Stimulated activated CD4-positive, alpha-beta T cell treated with anti-CD3 and anti-CD28 coated beads, Interleukin-1b, Interleukin-23, amount 100 ng/mL, for 24 hours (primary cell): ENCODE measurements at regions not wholly inside any gene's neighbourhood (a gene's known extent, or its start where the extent isn't known, plus 50 kb on each side); places are given as distances from the start of the nearest gene placed in this dataset.
"Not testable (repeated sequence)": the region's sequence is repeated elsewhere in the genome, so short reads cannot be mapped to it uniquely, and the experiment has no call there.

ENCODE experiments used
- DNase-seq, 4 experiments: peaks; one replicate each; pipeline ENCODE4 v3.0.0-alpha.2; 2020; ENCODE audit warnings: low read depth in 4 of 4, low spot score in 1 of 4

DNA sequence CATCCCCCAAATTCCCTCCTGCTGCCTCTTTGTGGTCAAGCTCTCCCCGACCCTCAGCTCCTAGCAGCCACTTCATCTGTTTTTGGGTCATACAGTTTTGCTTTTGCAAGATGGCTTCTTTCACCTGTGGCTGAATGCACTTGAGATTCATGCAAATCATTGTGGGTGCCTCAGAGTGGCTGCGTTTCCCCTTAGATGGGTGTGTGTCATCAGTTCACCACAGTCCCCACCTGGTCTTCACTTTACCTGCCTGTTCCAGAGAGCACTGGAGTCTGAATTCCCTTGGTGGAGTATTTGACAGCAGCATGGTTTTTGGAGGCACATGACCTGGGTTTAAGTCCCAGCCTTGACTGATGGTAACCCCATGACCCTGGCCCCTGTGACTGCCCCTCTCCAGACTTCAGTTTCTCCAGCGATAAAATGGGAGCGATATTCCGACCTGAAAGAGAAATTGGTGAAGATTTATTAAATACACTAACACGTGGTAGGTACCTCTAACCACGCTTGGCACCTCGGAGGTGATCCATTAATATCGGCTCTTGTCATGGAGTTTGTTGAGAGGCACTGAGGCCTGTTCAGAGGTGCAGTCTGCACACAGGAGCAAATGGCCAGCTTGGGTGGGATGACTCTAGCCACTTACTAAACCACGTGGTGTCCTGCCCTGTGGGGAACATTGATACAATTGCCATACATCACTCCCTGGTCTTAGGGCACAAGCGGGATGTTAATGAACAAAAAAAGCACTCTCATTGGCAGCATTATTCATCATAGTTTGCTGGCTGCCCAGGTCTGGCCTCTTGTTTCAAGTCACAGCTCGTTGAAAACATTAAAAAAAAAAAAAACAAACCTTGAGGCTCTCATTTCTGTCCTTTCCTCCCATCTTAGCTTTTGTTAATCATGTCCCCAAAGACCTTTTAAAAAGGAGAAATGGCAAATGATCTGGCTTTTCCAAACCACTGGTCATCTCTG, 167.2 kb upstream of the KCNG1 start:
- DNase-seq: no peak

DNA sequence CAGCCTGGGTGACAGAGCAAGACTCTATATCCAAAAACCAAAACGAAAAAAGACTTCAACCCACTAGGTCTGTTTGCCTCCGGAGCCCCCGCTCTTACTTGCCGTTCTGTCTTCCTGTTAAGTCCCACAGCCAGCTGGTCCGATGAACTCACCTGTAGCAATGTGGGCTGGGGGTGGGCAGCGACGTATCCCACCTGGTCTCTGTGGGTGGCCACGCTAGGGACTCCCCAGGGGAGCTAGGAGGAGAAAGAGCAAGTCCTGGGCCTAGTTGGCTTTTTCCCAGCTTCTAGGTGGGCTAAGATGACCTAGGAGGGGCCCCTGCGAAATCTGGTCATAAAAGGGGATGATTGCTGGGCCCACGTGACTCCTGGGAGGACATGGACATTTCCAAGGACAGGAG, 166.0 kb upstream of the KCNG1 start:
- DNase-seq: no peak

DNA sequence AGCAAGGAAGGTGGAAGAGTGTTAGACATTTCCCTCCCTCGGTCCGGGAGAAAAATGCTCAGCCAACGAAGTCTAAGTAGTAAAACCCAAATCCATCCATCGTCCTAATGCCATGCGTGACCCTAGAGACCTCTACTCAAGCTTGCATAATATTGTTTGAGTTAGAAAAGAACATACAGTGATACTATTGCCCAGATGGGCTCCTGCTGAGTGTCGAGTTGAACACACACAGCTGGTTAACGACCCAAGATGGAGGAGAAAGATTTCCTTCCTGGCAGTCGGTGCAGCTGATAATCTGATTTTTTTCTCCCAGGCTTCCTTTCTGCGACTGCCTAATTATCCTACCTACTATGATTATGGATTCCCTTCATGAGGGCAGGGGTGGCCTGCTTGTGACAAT, 164.4 kb upstream of the KCNG1 start:
- DNase-seq: no peak

GRCh38 chr20:51185861-51186260, 163.0 kb upstream of the KCNG1 start:
- DNase-seq: no peak

DNA sequence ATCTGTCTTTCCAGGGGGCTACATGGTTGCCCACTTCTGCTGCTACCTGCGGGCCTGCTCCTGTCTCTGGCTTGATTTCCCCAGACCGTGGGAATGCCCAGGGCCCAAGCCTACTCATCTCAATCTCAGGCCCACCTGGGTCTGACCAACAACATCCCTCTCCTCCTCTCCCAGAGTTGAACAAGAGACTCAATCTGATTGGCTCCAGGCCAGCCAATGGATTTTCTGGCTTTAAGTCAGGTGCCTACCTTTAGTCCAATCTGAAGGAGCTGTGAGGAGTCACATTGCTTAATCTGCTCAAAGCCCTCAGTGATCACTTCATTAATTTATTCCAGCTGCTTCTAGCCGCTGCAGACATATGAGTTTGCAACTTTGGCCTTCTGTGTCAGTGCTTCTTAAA, 162.4 kb upstream of the KCNG1 start:
- DNase-seq: no peak

DNA sequence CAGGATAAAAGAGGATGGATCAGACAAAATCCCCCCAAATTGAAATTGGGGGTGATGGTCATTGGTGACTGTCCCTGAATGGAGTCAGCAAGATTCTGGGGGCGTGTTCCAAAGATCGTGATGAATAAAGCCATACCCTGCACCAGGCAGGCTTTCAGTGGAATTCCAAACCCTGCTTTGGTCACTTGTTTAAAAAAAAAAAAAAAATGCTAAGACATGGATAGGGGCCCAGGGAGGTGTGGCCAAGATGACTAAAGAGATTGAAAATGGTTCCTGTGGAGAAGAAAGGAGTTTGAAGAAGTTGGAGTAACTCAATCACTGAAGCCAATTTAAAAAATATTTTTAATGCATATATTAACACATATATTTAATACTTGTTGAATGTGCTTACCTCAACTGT, 161.4 kb upstream of the KCNG1 start:
- no peak for DNase-seq

DNA sequence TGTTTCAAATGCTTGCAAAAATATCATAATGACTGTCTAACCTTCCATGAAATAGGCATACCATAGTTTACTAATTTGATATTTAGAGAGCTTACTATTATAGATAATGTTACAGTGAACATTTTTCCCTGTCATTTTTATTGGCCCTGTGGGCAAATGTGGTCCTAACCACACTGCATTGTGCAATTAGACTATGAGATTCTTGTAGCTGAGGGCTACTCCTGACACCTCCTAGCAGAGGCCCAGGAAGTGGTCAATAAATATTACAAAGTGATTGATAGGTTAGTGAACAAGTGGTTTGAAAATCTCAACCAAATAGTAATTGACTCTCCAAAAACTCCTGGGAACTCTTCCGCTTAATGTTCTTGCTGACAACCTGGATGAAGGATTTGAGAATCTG, 160.5 kb upstream of the KCNG1 start:
- no peak for DNase-seq

GRCh38 chr20:51182571-51182970, 159.7 kb upstream of the KCNG1 start:
- DNase-seq: no peak

DNA sequence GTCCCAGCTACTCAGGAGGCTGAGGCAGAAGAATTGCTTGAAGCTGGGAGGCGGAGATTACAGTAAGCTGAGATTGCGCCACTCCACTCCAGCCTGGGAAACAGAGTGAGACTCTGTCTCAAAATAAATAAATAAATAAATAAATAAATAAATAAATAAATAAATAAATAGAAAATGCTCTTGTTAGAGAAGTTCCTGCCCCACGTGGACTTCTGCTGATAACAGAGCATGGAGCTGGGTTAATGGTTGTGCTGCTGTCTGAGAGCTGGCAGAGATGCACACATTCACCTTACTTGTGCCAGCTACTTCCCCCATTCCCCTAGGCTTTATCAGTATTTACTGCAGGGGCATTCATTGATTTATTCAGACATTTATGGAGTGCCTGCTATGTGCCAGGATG, 155.2 kb upstream of the KCNG1 start:
- no peak for DNase-seq

GRCh38 chr20:51176876-51177275, 154.0 kb upstream of the KCNG1 start:
- DNase-seq: no peak

DNA sequence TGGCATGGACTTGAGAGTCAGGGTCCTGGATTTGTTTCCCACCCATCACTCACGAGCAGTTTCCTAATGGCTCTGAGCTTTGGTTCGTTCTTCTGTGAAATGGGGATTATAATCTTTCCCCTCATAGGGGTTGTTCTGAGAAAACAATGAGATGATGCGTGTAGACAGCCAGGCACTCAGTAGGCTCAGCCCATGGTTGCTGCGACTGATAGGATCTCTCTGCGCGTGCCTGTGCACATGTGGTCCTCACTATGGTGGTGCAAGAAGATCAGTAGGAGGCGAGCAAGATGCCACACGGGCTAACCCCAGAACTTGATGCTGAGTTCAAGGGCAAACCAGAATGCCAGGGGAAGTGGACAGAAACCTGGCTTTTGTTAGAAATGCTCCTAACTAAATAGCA, 153.5 kb upstream of the KCNG1 start:
- DNase-seq: no peak

GRCh38 chr20:51175724-51176123, 152.8 kb upstream of the KCNG1 start:
- DNase-seq: no peak

GRCh38 chr20:51175156-51175555, 152.2 kb upstream of the KCNG1 start:
- DNase-seq: no peak

- DNase-seq: no peak
These were observed 151.6 kb upstream of the KCNG1 start for GRCh38 chr20:51174536-51174935.

DNA sequence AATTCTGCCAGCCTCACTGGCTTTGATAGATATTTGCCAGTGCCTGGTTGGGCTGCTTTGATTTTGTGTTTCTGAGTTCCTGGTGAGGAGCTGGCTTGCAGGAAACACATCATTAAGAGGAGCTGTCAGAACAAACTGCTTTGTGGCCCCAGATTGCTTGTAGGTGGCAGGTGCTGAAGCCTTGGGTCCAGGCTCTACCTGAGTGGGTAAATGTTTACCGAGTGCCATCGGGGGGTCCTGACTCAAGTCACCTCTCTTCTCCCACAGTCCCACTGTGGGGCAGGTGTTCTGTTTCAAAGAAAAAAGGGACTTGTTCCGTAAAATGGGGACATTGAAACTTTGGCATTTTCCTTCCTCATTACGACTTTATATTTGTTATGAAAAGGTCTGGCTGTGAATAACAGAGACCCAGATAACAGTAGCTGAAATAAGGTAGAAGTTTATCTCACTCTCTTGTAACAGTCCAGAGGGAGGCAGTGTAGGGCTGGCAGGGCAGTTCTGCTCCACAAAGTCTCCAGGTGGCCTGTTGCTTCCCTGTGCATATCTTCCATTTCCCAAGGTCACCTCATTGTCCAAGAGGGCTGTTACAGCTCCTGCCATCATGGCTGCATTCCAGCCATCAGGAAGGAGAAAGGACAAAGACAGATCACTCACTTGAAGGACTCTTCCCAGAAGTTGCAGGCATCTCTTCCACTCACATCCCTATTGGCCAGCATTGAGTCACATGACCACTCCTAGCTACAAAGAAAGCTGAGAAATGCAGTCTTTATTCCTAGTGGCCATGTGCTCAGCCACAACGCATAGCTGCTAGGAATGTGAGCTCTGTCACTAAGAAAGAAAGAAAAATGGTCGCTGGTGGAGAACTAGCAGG, 149.9 kb upstream of the KCNG1 start:
- DNase-seq: no peak

DNA sequence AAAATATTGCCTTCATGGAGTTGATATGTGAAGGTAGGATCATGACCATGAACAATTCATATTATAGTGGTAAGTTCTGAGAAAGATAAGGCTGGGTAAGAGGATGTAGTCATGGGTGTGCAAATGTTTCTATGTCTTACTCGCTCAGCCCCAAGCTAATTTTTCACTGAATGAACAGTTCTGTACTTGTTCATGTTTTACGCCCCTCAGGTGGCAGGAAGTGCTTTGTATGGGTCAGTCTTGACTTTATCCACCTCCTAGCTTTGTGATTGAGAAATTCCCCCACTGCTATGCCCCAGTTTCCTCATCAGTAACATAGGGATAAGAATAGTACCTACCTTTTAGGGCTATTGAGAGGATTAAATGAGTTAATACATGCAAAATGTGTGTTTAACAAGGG, 148.2 kb upstream of the KCNG1 start:
- no peak for DNase-seq

DNA sequence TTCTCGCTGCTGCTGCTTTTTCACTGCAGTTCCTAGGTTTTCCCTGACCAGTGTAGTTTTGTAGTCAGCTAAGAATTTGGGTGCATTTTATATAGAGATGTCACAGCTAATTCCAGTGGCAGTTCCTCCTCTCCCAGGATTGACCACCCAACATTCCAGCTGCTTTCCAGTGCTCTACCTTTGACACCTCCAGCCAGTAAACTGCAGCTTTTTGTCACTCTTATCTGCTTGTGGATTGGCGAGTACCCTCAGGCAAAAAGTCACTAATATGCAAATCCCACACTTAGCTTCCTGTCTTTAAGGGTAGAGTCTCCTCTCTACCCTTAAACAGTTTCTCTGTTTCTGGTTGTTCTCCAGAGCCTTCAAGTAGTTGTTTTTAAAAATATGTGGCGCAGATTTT, 146.9 kb upstream of the KCNG1 start:
- no peak for DNase-seq

DNA sequence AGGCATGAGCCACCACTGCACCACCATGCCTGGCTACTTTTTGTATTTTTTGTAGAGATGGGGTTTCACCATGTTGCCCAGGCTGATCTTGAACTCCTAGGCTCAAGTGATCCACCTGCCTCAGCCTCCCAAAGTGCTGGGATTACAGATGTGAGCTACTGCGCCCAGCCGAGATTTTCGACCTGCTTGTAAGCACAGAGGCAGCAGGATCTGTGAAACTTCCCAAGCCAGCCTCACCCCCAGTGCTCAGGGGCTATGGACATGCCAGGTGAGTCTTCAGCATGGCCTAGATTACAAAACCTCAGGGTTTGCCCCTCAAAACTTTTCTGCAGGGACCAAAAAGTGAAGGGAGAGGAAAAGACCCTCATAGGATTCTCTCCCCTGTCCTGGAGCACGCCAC, 145.0 kb upstream of the KCNG1 start:
- DNase-seq: not testable (repeated sequence)

GRCh38 chr20:51166489-51166888, 143.6 kb upstream of the KCNG1 start:
- DNase-seq: no peak

DNA sequence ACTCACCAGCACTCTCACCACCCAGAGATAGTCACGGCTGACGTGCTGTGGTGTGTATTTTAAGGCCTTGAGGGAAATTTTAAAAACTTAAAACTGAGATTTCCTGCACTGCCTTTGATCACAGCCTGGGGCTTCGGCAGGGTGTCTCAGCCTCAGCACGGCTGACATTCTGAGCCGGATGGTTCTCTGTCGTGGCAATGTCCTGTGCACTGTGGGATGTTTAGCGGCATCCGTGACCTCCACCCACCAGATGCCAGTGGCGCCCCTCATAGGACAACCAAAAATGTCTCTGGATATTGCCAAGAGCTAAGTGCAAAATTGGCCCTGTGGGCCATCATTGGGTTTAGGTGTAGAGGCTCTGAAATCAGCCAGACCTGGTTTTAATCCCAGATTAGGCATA, 142.2 kb upstream of the KCNG1 start:
- DNase-seq: no peak

DNA sequence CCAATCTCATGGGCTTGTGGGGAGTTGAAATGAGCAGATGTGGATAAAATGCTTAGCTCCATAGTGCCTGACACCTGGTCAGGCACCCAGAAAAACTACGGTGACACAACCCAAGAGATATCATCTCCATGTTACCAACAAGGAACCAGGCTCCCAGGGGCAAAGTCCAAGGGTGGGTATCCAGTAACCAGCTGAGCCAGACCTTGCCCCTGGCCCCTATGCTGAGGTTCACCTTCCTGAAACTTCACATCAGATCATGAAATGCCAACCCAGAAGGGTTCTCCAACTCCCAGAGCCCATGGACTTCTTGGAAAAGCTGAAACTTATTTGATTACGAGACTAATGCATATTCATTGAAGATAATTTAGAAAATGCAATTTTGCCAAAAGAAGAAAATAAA, 141.8 kb upstream of the KCNG1 start:
- DNase-seq: no peak

DNA sequence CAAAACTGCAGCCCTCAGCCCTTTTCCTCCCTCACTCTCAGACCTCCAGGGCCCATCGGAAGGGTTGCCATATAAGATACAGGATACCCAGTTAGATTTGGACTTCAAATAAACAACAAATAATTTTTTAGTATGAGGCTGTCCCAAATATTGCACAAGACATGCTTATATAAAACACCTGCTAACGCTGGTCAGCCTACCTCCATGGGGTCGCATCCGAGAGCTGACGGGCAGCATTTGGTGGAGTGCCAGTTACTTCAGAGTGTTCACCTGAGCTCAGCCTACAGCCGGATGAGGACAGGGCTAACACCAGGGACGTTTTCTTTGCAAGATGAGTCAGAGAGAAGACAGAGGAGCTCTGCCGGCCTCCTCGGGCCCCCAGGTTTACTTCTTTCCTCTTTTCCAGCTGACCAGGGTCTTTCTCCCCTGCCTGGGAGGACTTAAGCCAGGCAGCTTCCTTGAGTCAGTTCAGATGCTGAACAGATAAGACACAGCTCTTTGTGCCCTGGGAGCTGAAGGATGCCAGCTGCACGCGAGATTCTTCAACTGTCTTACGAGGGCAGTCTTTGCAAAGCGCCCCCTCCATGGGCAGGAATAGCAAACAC, 141.2 kb upstream of the KCNG1 start:
- no peak for DNase-seq
